ENCODE measurements at regions not wholly inside any gene's neighbourhood (a gene's known extent, or its start where the extent isn't known, plus 50 kb on each side); places are given as distances from the start of the nearest gene placed in this dataset.

DNA sequence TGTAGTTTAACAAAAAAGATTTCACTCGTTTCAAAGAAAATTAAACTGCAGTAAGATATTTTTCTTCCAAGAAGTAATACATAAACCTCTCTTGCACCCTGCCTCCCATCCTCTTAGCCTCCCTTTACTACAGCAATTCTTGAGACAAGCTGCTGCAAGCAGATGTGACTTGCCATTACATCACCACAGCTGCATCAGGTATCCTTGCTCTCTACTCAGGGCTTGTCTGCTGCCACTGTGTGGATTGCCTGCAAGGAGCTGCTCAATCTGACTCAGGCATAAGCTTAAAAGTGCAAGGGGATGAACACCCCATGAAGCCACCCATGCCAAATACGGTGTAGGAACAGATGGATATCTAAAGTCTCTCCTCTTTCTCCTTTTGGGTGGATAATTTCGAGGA is 609.9 kb downstream of the DNAJB9 start:
- TF ChIP-seq SPI1 (IDR thresholded peaks at IDR 0.05; ENCODE audit: low read depth, low read length): no peak
- TF ChIP-seq POLR2A (IDR thresholded peaks at IDR 0.05; ENCODE audit: low read depth, low read length): no peak
- no peak for TF ChIP-seq TAF1 (IDR thresholded peaks at IDR 0.05; ENCODE audit: low read depth, low read length)
- TF ChIP-seq POLR2AphosphoS5 (IDR thresholded peaks at IDR 0.05; ENCODE audit: low read depth, low read length): no peak
- TF ChIP-seq PAX5 (IDR thresholded peaks at IDR 0.05; ENCODE audit: insufficient read depth, low read length, severe bottlenecking): no peak

Measured in GM12891 (cell line).